ENCODE measurements at regions not wholly inside any gene's neighbourhood (a gene's known extent, or its start where the extent isn't known, plus 50 kb on each side); places are given as distances from the start of the nearest gene placed in this dataset.
A peak's percentile ranks its signal among the peaks of the same experiment; 100 is the strongest.

- DNase-seq (no peak), ATAC-seq (peak in 2 of 4 donors; percentile 19 to 44)
- no peak for TF ChIP-seq POLR2A (IDR thresholded peaks at IDR 0.05)
- H3K4me1 ChIP-seq, result peaks cover 0 to 24% (median 1%) of the 10 kb centered on the region in 12 donors
- WGBS, 4 donors, result 73 to 81% (median 77%) methylated on average over 9 of the region's 9 CpGs
- intact Hi-C loops (cut with DNase I), result no loop called here
- no peaks in the 10 kb centered on the region for H3K36me3 ChIP-seq
- H3K4me3 ChIP-seq, result no peak overlapping the region
- no peaks in the 10 kb centered on the region for H3K27me3 ChIP-seq
- no peaks in the 10 kb centered on the region for H3K9me3 ChIP-seq
- peak overlapping the region in 1 of 12 donors; percentile 77 for H3K27ac ChIP-seq
These were observed 292.8 kb downstream of the TLE1 start for GRCh38 chr9:81396528-81396927.

- H3K36me3 ChIP-seq, result no peaks in the 10 kb centered on the region
- peaks cover 0 to 24% (median 1%) of the 10 kb centered on the region in 12 donors for H3K4me1 ChIP-seq
- no peaks in the 10 kb centered on the region for H3K9me3 ChIP-seq
- peak overlapping the region in 4 of 12 donors; percentile 17 to 77 (median 31) for H3K27ac ChIP-seq
- ATAC-seq (no peak), DNase-seq (no peak)
- H3K27me3 ChIP-seq, result no peaks in the 10 kb centered on the region
- no peak overlapping the region for H3K4me3 ChIP-seq
- TF ChIP-seq CTCF (IDR thresholded peaks at IDR 0.05), result no peak
- TF ChIP-seq POLR2A (IDR thresholded peaks at IDR 0.05), result no peak
- 69 to 74% (median 72%) methylated on average over 4 of the region's 4 CpGs for WGBS, 4 donors
- intact Hi-C loops (cut with DNase I), result no loop called here
These were observed 293.7 kb downstream of the TLE1 start for GRCh38 chr9:81395676-81396054.

- Histone ChIP-seq H3K36me3 (no peaks in the 10 kb centered on the region), H3K4me1 (peaks cover 0 to 28% (median 3%) of the 10 kb centered on the region in 12 donors), H3K27ac (peak overlapping the region in 7 of 12 donors; percentile 13 to 77 (median 20)), H3K9me3 (no peaks in the 10 kb centered on the region), H3K4me3 (no peak overlapping the region), H3K27me3 (no peaks in the 10 kb centered on the region)
- TF ChIP-seq POLR2A (IDR thresholded peaks at IDR 0.05) (no peak), CTCF (IDR thresholded peaks at IDR 0.05) (no peak)
- DNase-seq (no peak), ATAC-seq (peak; percentile 29 to 68 (median 42))
- 63 to 76% (median 69%) methylated on average over 3 of the region's 3 CpGs for WGBS, 4 donors
- intact Hi-C loops (cut with DNase I), result loop anchor here in 1 of 10 donors (5.0 kb wide), 1 partner anchor 32 kb away; no protein-coding TSS in a partner anchor
These were observed 294.3 kb downstream of the TLE1 start for GRCh38 chr9:81394881-81395675.

GRCh38 chr9:81393985-81394811, 295.1 kb downstream of the TLE1 start:
- peaks cover 0 to 35% (median 8%) of the 10 kb centered on the region in 12 donors for H3K4me1 ChIP-seq
- H3K36me3 ChIP-seq, result no peaks in the 10 kb centered on the region
- H3K9me3 ChIP-seq, result no peaks in the 10 kb centered on the region
- DNase-seq (peak in 1 of 5 donors; percentile 24), ATAC-seq (no peak)
- no peak for TF ChIP-seq POLR2A (IDR thresholded peaks at IDR 0.05)
- TF ChIP-seq CTCF (IDR thresholded peaks at IDR 0.05), result no peak
- H3K4me3 ChIP-seq, result peak overlapping the region in 1 of 12 donors; percentile 2
- intact Hi-C loops (cut with DNase I), result loop anchor here in 1 of 10 donors (5.0 kb wide), 1 partner anchor 33 kb away; no protein-coding TSS in a partner anchor
- peak overlapping the region in 6 of 12 donors; percentile 6 to 77 (median 24) for H3K27ac ChIP-seq
- 69 to 76% (median 72%) methylated on average over 6 of the region's 6 CpGs for WGBS, 4 donors
- H3K27me3 ChIP-seq, result no peaks in the 10 kb centered on the region
